HCT116 (cell line): ENCODE measurements at regions not wholly inside any gene's neighbourhood (a gene's known extent, or its start where the extent isn't known, plus 50 kb on each side); places are given as distances from the start of the nearest gene placed in this dataset.

Experiments used
- ATAC-seq: fragments of 200-7000 bp; cut with Tn5 transposase; 2 replicates; pipeline ENCODE4 v1.9.1; 2020; ENCODE audit warnings: mild to moderate bottlenecking, moderate library complexity
- BruUV-seq: library from RNA; stranded (reverse); fragments of 400-500 nt; replicated peaks from 2 replicates; lab custom pipeline; 2021; lab: Mats Ljungman, UMichigan
- CTCF ChIA-PET: fragments of 300-600 bp; sonication (Branson Sonifier 250); formaldehyde crosslinking; loops from one replicate; lab custom pipeline; 2021; ENCODE audit warnings: antibody characterized with exemption; lab: Charles Lee
- POLR2A ChIA-PET: fragments of 300-600, 350-600 bp; sonication (Branson Sonifier 250); formaldehyde crosslinking; loops from one replicate; lab custom pipeline; 2021; ENCODE audit warnings: antibody characterized with exemption; lab: Charles Lee
- RAD21 ChIA-PET, 2 experiments: fragments of 300-600 bp; sonication (Branson Sonifier 250); formaldehyde crosslinking; loops; one replicate each; lab custom pipeline; 2023; ENCODE audit warnings: low total read pairs in 2 of 2; ENCODE audit not compliant: uncharacterized antibody in 2 of 2, unreplicated experiment in 2 of 2, low non-redundant PET in 1 of 2; lab: Charles Lee
- DNase-seq: peaks from one replicate; pipeline ENCODE4 v3.0.0-alpha.2; 2010; ENCODE audit warnings: low read depth, low spot score
- H2AFZ ChIP-seq: fragments of 200-600 bp; shearing (Covaris generic), sonication (generic); 2 replicates; pipeline ENCODE4 v1.6.1; 2017; ENCODE audit warnings: low read depth, mixed run types, mixed read lengths, antibody characterized with exemption, low read length; ENCODE audit not compliant: poor library complexity, severe bottlenecking
- H3K27ac ChIP-seq: 2 replicates; pipeline ENCODE4 v1.5.1; 2012; ENCODE audit warnings: low read depth, low read length
- H3K27me3 ChIP-seq: fragments of 200-600 bp; sonication (generic); 2 replicates; pipeline ENCODE4 v1.6.1; 2016; ENCODE audit warnings: mixed run types, low read length, mixed read lengths; ENCODE audit not compliant: insufficient read depth
- H3K36me3 ChIP-seq, 2 experiments: fragments of 200-500 bp in 1 of 2; fragments of 200-600 bp in 1 of 2; sonication (Bioruptor generic) in 1 of 2; sonication (generic) in 1 of 2; 2 replicates each; pipeline versions ENCODE4 v1.5.1 to v1.6.1; 2014 to 2016; ENCODE audit warnings: low read length in 2 of 2, inconsistent platforms in 1 of 2, mixed read lengths in 1 of 2, mixed run types in 1 of 2; ENCODE audit not compliant: insufficient read depth in 2 of 2, control insufficient read depth in 1 of 2
- H3K4me1 ChIP-seq, 2 experiments: fragments of 200-600 bp in 1 of 2; sonication (generic) in 1 of 2; 2 replicates each; pipeline versions ENCODE4 v1.5.1 to v1.6.1; 2012 to 2017; ENCODE audit warnings: low read length in 2 of 2, inconsistent platforms in 1 of 2, mild to moderate bottlenecking in 1 of 2, mixed read lengths in 1 of 2, mixed run types in 1 of 2, moderate library complexity in 1 of 2; ENCODE audit not compliant: insufficient read depth in 2 of 2, control insufficient read depth in 1 of 2
- H3K4me2 ChIP-seq: fragments of 200-600 bp; sonication (generic); 2 replicates; pipeline ENCODE4 v1.6.1; 2017; ENCODE audit warnings: mixed run types, low read length, mixed read lengths
- H3K4me3 ChIP-seq, 2 experiments: fragments of 200-600 bp in 1 of 2; sonication (generic) in 1 of 2; replicated peaks in 1 of 2; 2 replicates each; pipeline ENCODE4 v1.5.1; 2011 to 2016; ENCODE audit warnings: low read length in 2 of 2, control low read depth in 1 of 2, low read depth in 1 of 2, mild to moderate bottlenecking in 1 of 2, mixed read lengths in 1 of 2, mixed run types in 1 of 2
- H3K79me2 ChIP-seq: fragments of 200-600 bp; sonication (generic); 2 replicates; pipeline ENCODE4 v1.6.1; 2017; ENCODE audit warnings: mild to moderate bottlenecking, mixed run types, low read length, moderate library complexity, mixed read lengths; ENCODE audit not compliant: insufficient read depth
- H3K9ac ChIP-seq: fragments of 200-600 bp; sonication (generic); 2 replicates; pipeline ENCODE4 v1.6.1; 2016; ENCODE audit warnings: low read length, mixed read lengths
- H3K9me2 ChIP-seq: fragments of 200-600 bp; sonication (generic), shearing (Covaris generic); 2 replicates; pipeline ENCODE4 v1.6.1; 2017; ENCODE audit warnings: mixed run types, mild to moderate bottlenecking, moderate library complexity; ENCODE audit not compliant: insufficient read depth
- H3K9me3 ChIP-seq, 2 experiments: fragments of 200-500 bp in 1 of 2; fragments of 200-600 bp in 1 of 2; sonication (Bioruptor generic) in 1 of 2; sonication (generic) in 1 of 2; 2 replicates each; pipeline ENCODE4 v1.6.1; 2014 to 2017; ENCODE audit warnings: low read length in 2 of 2, mixed read lengths in 2 of 2, inconsistent platforms in 1 of 2, low read depth in 1 of 2, mild to moderate bottlenecking in 1 of 2, mixed run types in 1 of 2, moderate library complexity in 1 of 2; ENCODE audit not compliant: control insufficient read depth in 1 of 2, insufficient read depth in 1 of 2
- H4K20me1 ChIP-seq: fragments of 200-600 bp; sonication (generic), shearing (Covaris generic); 2 replicates; pipeline ENCODE4 v1.6.1; 2017; ENCODE audit warnings: mixed run types, mild to moderate bottlenecking, moderate library complexity; ENCODE audit not compliant: insufficient read depth
- CBX3 ChIP-seq: IDR thresholded peaks from 2 replicates; pipeline ENCODE4 v1.6.1; 2012; ENCODE audit warnings: low read depth
- CEBPB ChIP-seq: IDR thresholded peaks from 2 replicates; pipeline ENCODE4 v1.6.1; 2012; ENCODE audit warnings: low read depth
- CTCF ChIP-seq, 3 experiments: fragments of 200-600 bp in 1 of 3; sonication (generic) in 1 of 3; IDR thresholded peaks in 2 of 3; conservative IDR thresholded peaks in 1 of 3; 2 replicates each; pipeline ENCODE4 v1.5.1; 2012 to 2017; ENCODE audit warnings: low read depth in 2 of 3, low read length in 2 of 3, antibody characterized with exemption in 1 of 3, borderline replicate concordance in 1 of 3, control low read depth in 1 of 3, mild to moderate bottlenecking in 1 of 3, mixed read lengths in 1 of 3, mixed run types in 1 of 3, moderate library complexity in 1 of 3; ENCODE audit not compliant: insufficient read depth in 1 of 3
- EGR1 ChIP-seq: IDR thresholded peaks from 2 replicates; pipeline ENCODE4 v1.6.1; 2012; ENCODE audit warnings: low read depth
- ELF1 ChIP-seq: IDR thresholded peaks from 2 replicates; pipeline ENCODE4 v1.6.1; 2012; ENCODE audit warnings: low read depth, borderline replicate concordance
- EZH2 ChIP-seq: fragments of 200-600 bp; sonication (generic); IDR thresholded peaks from 2 replicates; pipeline ENCODE4 v1.6.1; 2017; ENCODE audit warnings: antibody characterized with exemption, mixed run types
- EZH2phosphoT487 ChIP-seq: fragments of 200-600 bp; IDR thresholded peaks from 2 replicates; pipeline ENCODE4 v1.6.1; 2018; ENCODE audit warnings: antibody characterized with exemption, borderline replicate concordance
- FOSL1 ChIP-seq: IDR thresholded peaks from 2 replicates; pipeline ENCODE4 v1.6.1; 2012; ENCODE audit warnings: low read depth
- JUND ChIP-seq: IDR thresholded peaks from 2 replicates; pipeline ENCODE4 v1.6.1; 2012
- MAX ChIP-seq: IDR thresholded peaks from 2 replicates; pipeline ENCODE4 v1.6.1; 2012
- POLR2A ChIP-seq: IDR thresholded peaks from 2 replicates; pipeline ENCODE4 v1.7.0; 2011; ENCODE audit warnings: borderline replicate concordance; ENCODE audit not compliant: insufficient read depth, insufficient read length; ENCODE audit errors: extremely low read depth
- POLR2AphosphoS5 ChIP-seq: IDR thresholded peaks from 2 replicates; pipeline ENCODE4 v1.6.1; 2011; ENCODE audit warnings: mild to moderate bottlenecking, low read depth, low read length, moderate library complexity
- RAD21 ChIP-seq: IDR thresholded peaks from 2 replicates; pipeline ENCODE4 v1.6.1; 2012; ENCODE audit warnings: low read depth, mild to moderate bottlenecking
- SIN3A ChIP-seq: IDR thresholded peaks from 2 replicates; pipeline ENCODE4 v1.6.1; 2012; ENCODE audit warnings: low read depth
- SRF ChIP-seq: IDR thresholded peaks from 2 replicates; pipeline ENCODE4 v1.6.1; 2012; ENCODE audit warnings: low read depth
- TCF7L2 ChIP-seq: IDR thresholded peaks from 2 replicates; pipeline ENCODE4 v1.7.0; 2011; ENCODE audit warnings: borderline replicate concordance, inconsistent platforms; ENCODE audit not compliant: insufficient read depth, insufficient read length; ENCODE audit errors: extremely low read depth
- YY1 ChIP-seq: IDR thresholded peaks from 2 replicates; pipeline ENCODE4 v1.6.1; 2011; ENCODE audit warnings: low read length, low read depth, moderate library complexity, mild to moderate bottlenecking; ENCODE audit not compliant: insufficient replicate concordance; ENCODE audit errors: extremely low read depth
- ZBTB33 ChIP-seq: IDR thresholded peaks from 2 replicates; pipeline ENCODE4 v1.6.1; 2011; ENCODE audit warnings: mild to moderate bottlenecking, low read length, moderate library complexity; ENCODE audit not compliant: insufficient replicate concordance; ENCODE audit errors: extremely low read depth
- ZFX ChIP-seq: fragments of 450-650 bp; IDR thresholded peaks from 2 replicates; pipeline ENCODE4 v1.6.1; 2017
- ZNF274 ChIP-seq: fragments of 200-500 bp; sonication (Bioruptor generic); IDR thresholded peaks from 2 replicates; pipeline ENCODE4 v1.6.1; 2014; ENCODE audit warnings: mild to moderate bottlenecking, low read depth, low read length, inconsistent platforms
- intact Hi-C: fragments of 100-400 bp; cut with micrococcal nuclease; formaldehyde crosslinking; loops from 2 replicates; pipeline ENCODE4 v1.10.0; 2022

- no peak for TF ChIP-seq ZBTB33
Observed at GRCh38 chr3:30465454-30465853, 140.9 kb upstream of the TGFBR2 start (continued).

- H2AFZ ChIP-seq = no peak overlapping the region
- CTCF ChIA-PET = no interaction called here
- POLR2A ChIA-PET = no interaction called here
Observed at GRCh38 chr3:30467596-30468238, 138.7 kb upstream of the TGFBR2 start.

More at GRCh38 chr3:30467596-30468238, 138.7 kb upstream of the TGFBR2 start:
- no peaks in the 10 kb centered on the region for H3K4me1 ChIP-seq
- H3K27me3 ChIP-seq = no peaks in the 10 kb centered on the region
- intact Hi-C loops = no loop called here
- no TSS peak for BruUV-seq
- no peak overlapping the region for H3K9ac ChIP-seq
- H3K9me2 ChIP-seq = no peaks in the 10 kb centered on the region
- H3K4me3 ChIP-seq = no peak overlapping the region
- no peak overlapping the region for H3K27ac ChIP-seq
- H3K9me3 ChIP-seq = no peaks in the 10 kb centered on the region
- RAD21 ChIA-PET = no interaction called here
- no peaks in the 10 kb centered on the region for H4K20me1 ChIP-seq
- ATAC-seq (no peak), DNase-seq (no peak)
- H3K4me2 ChIP-seq = no peak overlapping the region
- H3K79me2 ChIP-seq = no peaks in the 10 kb centered on the region
- TF ChIP-seq SIN3A (no peak), JUND (no peak), ELF1 (no peak), CBX3 (no peak), YY1 (no peak), CEBPB (no peak), POLR2AphosphoS5 (no peak), EZH2 (no peak), POLR2A (no peak), SRF (no peak), FOSL1 (no peak), ZNF274 (no peak), EZH2phosphoT487 (no peak), EGR1 (no peak), MAX (no peak), TCF7L2 (no peak), ZFX (no peak), RAD21 (no peak), CTCF (IDR thresholded peaks at IDR 0.05 in 2 of 3, conservative IDR thresholded peaks at IDR 0.05 in 1 of 3; ENCODE audit: borderline replicate concordance in 1 of 3, insufficient read depth in 1 of 3, low read depth in 2 of 3, low read length in 2 of 3) (no peak)
- H3K36me3 ChIP-seq = no peaks in the 10 kb centered on the region
